MM.1S (cell line): ENCODE measurements at regions not wholly inside any gene's neighbourhood (a gene's known extent, or its start where the extent isn't known, plus 50 kb on each side); places are given as distances from the start of the nearest gene placed in this dataset.

Experiments used
- DNase-seq: peaks from one replicate; pipeline ENCODE4 v3.0.0-alpha.2; 2015
- H2AFZ ChIP-seq: fragments of 300-600 bp; sonication (generic); 2 replicates; pipeline ENCODE4 v1.6.0; 2016; ENCODE audit warnings: antibody characterized with exemption, low read length
- H3F3A ChIP-seq: fragments of 300-600 bp; sonication (generic); 2 replicates; pipeline ENCODE4 v1.6.1; 2016; ENCODE audit warnings: mild to moderate bottlenecking, antibody characterized with exemption, low read length, moderate library complexity, mixed read lengths; ENCODE audit not compliant: insufficient read depth
- H3K27ac ChIP-seq: fragments of 300-600 bp; sonication (generic); 2 replicates; pipeline ENCODE4 v1.5.1; 2016; ENCODE audit warnings: mild to moderate bottlenecking, low read length
- H3K27me3 ChIP-seq: fragments of 300-600 bp; sonication (generic); replicated peaks from 2 replicates; pipeline ENCODE4 v1.6.0; 2016; ENCODE audit warnings: low read length; ENCODE audit not compliant: insufficient read depth
- H3K36me3 ChIP-seq: fragments of 300-600 bp; sonication (generic); replicated peaks from 2 replicates; pipeline ENCODE4 v1.6.1; 2016; ENCODE audit warnings: mild to moderate bottlenecking, low read length, mixed read lengths; ENCODE audit not compliant: insufficient read depth
- H3K4me1 ChIP-seq: fragments of 300-600 bp; sonication (generic); 2 replicates; pipeline ENCODE4 v1.6.1; 2016; ENCODE audit warnings: low read length, mixed read lengths
- H3K4me2 ChIP-seq: fragments of 300-600 bp; sonication (generic); 2 replicates; pipeline ENCODE4 v1.6.0; 2016; ENCODE audit warnings: low read depth, low read length
- H3K4me3 ChIP-seq: fragments of 300-600 bp; sonication (generic); 2 replicates; pipeline ENCODE4 v1.5.1; 2016; ENCODE audit warnings: low read length, mixed read lengths
- H3K79me2 ChIP-seq: fragments of 300-600 bp; sonication (generic); 2 replicates; pipeline ENCODE4 v1.6.1; 2016; ENCODE audit warnings: mixed run types, low read length, mixed read lengths
- H3K9ac ChIP-seq: fragments of 300-600 bp; sonication (generic); 2 replicates; pipeline ENCODE4 v1.6.1; 2016; ENCODE audit warnings: low read length, mixed read lengths
- H3K9me2 ChIP-seq: fragments of 300-600 bp; sonication (generic); replicated peaks from 2 replicates; pipeline ENCODE4 v1.6.1; 2016; ENCODE audit warnings: mild to moderate bottlenecking, low read length, mixed read lengths; ENCODE audit not compliant: insufficient read depth
- H3K9me3 ChIP-seq: fragments of 300-600 bp; sonication (generic); replicated peaks from 2 replicates; pipeline ENCODE4 v1.6.1; 2016; ENCODE audit warnings: mild to moderate bottlenecking, low read length, mixed read lengths; ENCODE audit not compliant: insufficient read depth
- H4K20me1 ChIP-seq: fragments of 300-600 bp; sonication (generic); 2 replicates; pipeline ENCODE4 v1.6.1; 2016; ENCODE audit warnings: mild to moderate bottlenecking, low read length, moderate library complexity, mixed read lengths; ENCODE audit not compliant: insufficient read depth
- EZH2 ChIP-seq: fragments of 300-600 bp; sonication (generic); optimal IDR thresholded peaks from 2 replicates; pipeline ENCODE3; 2017; ENCODE audit warnings: low read depth, mild to moderate bottlenecking, antibody characterized with exemption, low read length, mixed read lengths
- EZH2phosphoT487 ChIP-seq: fragments of 300-600 bp; sonication (generic); IDR thresholded peaks from 2 replicates; pipeline ENCODE4 v1.6.1; 2018; ENCODE audit warnings: antibody characterized with exemption, low read length
- TF ChIP-seq, protein P1 (sequence below): fragments of 300-600 bp; sonication (generic); IDR thresholded peaks from 2 replicates; pipeline ENCODE4 v1.5.1; 2016; ENCODE audit warnings: antibody characterized with exemption, low read length, mixed read lengths

GRCh38 chr3:18099611-18100010 is 325.5 kb downstream of the SATB1 start:
- Histone ChIP-seq H3K4me2 (no peak overlapping the region), H4K20me1 (no peaks in the 10 kb centered on the region), H2AFZ (no peak overlapping the region), H3K27ac (no peak overlapping the region), H3K4me1 (peaks cover 11% of the 10 kb centered on the region), H3K79me2 (no peaks in the 10 kb centered on the region), H3K4me3 (no peak overlapping the region), H3K9me2 (no peaks in the 10 kb centered on the region), H3F3A (no peaks in the 10 kb centered on the region), H3K9ac (no peak overlapping the region), H3K36me3 (no peaks in the 10 kb centered on the region), H3K27me3 (no peaks in the 10 kb centered on the region), H3K9me3 (no peaks in the 10 kb centered on the region)
- DNase-seq, result no peak
- no peak for TF ChIP-seq EZH2
- TF ChIP-seq, protein P1, sequence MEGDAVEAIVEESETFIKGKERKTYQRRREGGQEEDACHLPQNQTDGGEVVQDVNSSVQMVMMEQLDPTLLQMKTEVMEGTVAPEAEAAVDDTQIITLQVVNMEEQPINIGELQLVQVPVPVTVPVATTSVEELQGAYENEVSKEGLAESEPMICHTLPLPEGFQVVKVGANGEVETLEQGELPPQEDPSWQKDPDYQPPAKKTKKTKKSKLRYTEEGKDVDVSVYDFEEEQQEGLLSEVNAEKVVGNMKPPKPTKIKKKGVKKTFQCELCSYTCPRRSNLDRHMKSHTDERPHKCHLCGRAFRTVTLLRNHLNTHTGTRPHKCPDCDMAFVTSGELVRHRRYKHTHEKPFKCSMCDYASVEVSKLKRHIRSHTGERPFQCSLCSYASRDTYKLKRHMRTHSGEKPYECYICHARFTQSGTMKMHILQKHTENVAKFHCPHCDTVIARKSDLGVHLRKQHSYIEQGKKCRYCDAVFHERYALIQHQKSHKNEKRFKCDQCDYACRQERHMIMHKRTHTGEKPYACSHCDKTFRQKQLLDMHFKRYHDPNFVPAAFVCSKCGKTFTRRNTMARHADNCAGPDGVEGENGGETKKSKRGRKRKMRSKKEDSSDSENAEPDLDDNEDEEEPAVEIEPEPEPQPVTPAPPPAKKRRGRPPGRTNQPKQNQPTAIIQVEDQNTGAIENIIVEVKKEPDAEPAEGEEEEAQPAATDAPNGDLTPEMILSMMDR, result no peak
- no peak for TF ChIP-seq EZH2phosphoT487

- H3F3A ChIP-seq, result no peaks in the 10 kb centered on the region
- no peak overlapping the region for H3K4me3 ChIP-seq
- no peaks in the 10 kb centered on the region for H3K36me3 ChIP-seq
- no peaks in the 10 kb centered on the region for H3K9me3 ChIP-seq
- DNase-seq, result no peak
- H3K27me3 ChIP-seq, result no peaks in the 10 kb centered on the region
- H3K9ac ChIP-seq, result no peak overlapping the region
- H2AFZ ChIP-seq, result no peak overlapping the region
- H3K27ac ChIP-seq, result no peak overlapping the region
- no peaks in the 10 kb centered on the region for H4K20me1 ChIP-seq
- no peak for TF ChIP-seq EZH2phosphoT487
- no peak overlapping the region for H3K4me2 ChIP-seq
- no peaks in the 10 kb centered on the region for H3K79me2 ChIP-seq
- no peaks in the 10 kb centered on the region for H3K9me2 ChIP-seq
- peaks cover 11% of the 10 kb centered on the region for H3K4me1 ChIP-seq
Measured at GRCh38 chr3:18098960-18099587, 326.1 kb downstream of the SATB1 start.

DNA sequence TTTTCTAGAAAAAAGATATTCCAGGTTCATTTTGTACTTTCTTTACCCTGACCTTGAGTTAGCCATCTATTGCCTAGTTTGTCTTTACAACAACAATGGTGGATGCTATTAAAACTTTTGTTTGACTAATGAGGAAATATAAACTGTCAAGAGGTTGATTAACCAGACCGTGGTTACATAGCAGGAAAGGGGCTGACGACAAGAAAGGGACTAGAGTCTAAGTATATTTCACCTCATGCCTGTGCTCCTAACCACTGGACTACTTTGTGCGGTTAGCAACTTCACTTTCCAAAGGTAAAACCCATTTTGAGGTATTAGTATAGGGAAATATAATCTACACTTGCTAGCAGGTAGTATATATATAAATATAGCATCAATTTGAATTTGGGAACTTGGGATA is 327.1 kb downstream of the SATB1 start:
- Histone ChIP-seq H3K4me1 (peaks cover 11% of the 10 kb centered on the region), H3K9me3 (no peaks in the 10 kb centered on the region), H3K79me2 (no peaks in the 10 kb centered on the region), H3F3A (no peaks in the 10 kb centered on the region), H3K9me2 (no peaks in the 10 kb centered on the region), H2AFZ (no peak overlapping the region), H3K4me3 (no peak overlapping the region), H3K4me2 (no peak overlapping the region), H3K9ac (no peak overlapping the region), H4K20me1 (no peaks in the 10 kb centered on the region), H3K27ac (no peak overlapping the region), H3K27me3 (no peaks in the 10 kb centered on the region), H3K36me3 (no peaks in the 10 kb centered on the region)
- TF ChIP-seq EZH2, result no peak
- TF ChIP-seq, protein P1, result no peak
- TF ChIP-seq EZH2phosphoT487, result no peak
- no peak for DNase-seq

DNA sequence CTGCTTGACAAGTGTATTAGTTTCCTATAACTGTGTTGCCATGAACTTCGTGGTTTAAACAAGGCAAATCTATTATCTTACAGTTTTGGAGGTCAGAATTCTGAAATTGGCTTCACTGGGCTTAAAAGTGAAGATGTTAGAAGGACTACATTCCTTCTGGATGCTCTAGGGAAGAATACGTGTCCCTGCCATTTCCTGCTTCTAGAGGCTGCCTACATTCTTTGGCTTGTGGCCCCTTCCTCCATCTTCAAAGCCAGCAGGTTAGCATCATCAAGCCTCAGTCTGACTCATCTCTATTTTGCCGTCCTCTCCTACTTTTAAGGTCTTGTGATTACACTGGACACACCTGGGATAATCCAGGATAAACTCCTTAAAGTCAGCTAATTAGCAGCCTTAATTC is 327.7 kb downstream of the SATB1 start:
- TF ChIP-seq, protein P1, result no peak
- TF ChIP-seq EZH2phosphoT487, result no peak
- TF ChIP-seq EZH2, result no peak
- Histone ChIP-seq H3F3A (no peaks in the 10 kb centered on the region), H3K4me1 (peaks cover 11% of the 10 kb centered on the region), H3K27ac (no peak overlapping the region), H4K20me1 (no peaks in the 10 kb centered on the region), H2AFZ (no peak overlapping the region), H3K4me3 (no peak overlapping the region), H3K27me3 (no peaks in the 10 kb centered on the region), H3K36me3 (no peaks in the 10 kb centered on the region), H3K9me3 (no peaks in the 10 kb centered on the region), H3K79me2 (no peaks in the 10 kb centered on the region), H3K9me2 (no peaks in the 10 kb centered on the region), H3K9ac (no peak overlapping the region), H3K4me2 (no peak overlapping the region)
- no peak for DNase-seq
